ENCODE measurements at regions not wholly inside any gene's neighbourhood (a gene's known extent, or its start where the extent isn't known, plus 50 kb on each side); places are given as distances from the start of the nearest gene placed in this dataset.
A peak's percentile ranks its signal among the peaks of the same experiment; 100 is the strongest.

- TF ChIP-seq, protein P1, sequence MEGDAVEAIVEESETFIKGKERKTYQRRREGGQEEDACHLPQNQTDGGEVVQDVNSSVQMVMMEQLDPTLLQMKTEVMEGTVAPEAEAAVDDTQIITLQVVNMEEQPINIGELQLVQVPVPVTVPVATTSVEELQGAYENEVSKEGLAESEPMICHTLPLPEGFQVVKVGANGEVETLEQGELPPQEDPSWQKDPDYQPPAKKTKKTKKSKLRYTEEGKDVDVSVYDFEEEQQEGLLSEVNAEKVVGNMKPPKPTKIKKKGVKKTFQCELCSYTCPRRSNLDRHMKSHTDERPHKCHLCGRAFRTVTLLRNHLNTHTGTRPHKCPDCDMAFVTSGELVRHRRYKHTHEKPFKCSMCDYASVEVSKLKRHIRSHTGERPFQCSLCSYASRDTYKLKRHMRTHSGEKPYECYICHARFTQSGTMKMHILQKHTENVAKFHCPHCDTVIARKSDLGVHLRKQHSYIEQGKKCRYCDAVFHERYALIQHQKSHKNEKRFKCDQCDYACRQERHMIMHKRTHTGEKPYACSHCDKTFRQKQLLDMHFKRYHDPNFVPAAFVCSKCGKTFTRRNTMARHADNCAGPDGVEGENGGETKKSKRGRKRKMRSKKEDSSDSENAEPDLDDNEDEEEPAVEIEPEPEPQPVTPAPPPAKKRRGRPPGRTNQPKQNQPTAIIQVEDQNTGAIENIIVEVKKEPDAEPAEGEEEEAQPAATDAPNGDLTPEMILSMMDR (IDR thresholded peaks at IDR 0.05; ENCODE audit: low read length): peak; percentile 39
- TF ChIP-seq EZH2 (optimal IDR thresholded peaks at IDR 0.05; ENCODE audit: low read depth, low read length): no peak
- no peak for TF ChIP-seq EZH2phosphoT487 (IDR thresholded peaks at IDR 0.05; ENCODE audit: low read length)
These were observed 87.5 kb upstream of the RGS1 start for GRCh38 chr1:192488058-192488457.

All from MM.1S (cell line).